ENCODE measurements at regions not wholly inside any gene's neighbourhood (a gene's known extent, or its start where the extent isn't known, plus 50 kb on each side); places are given as distances from the start of the nearest gene placed in this dataset.

GRCh38 chr5:166163996-166164610, 2127.3 kb upstream of the WWC1 start:
- H2AFZ ChIP-seq (ENCODE audit: low read depth, low read length, severe bottlenecking): no peak overlapping the region
- H3K36me3 ChIP-seq (ENCODE audit: low read length): no peaks in the 10 kb centered on the region
- H4K20me1 ChIP-seq (ENCODE audit: low read depth, low read length): no peaks in the 10 kb centered on the region
- no peak overlapping the region for H3K4me2 ChIP-seq (ENCODE audit: low read depth, low read length, poor library complexity, severe bottlenecking)
- no peaks in the 10 kb centered on the region for H3K9me3 ChIP-seq (ENCODE audit: insufficient read depth, low read length)
- H3F3A ChIP-seq (ENCODE audit: insufficient read depth): no peaks in the 10 kb centered on the region
- H3K9ac ChIP-seq (ENCODE audit: low read length): no peak overlapping the region
- no peaks in the 10 kb centered on the region for H3K79me2 ChIP-seq (ENCODE audit: insufficient read depth, low read length)
- H3K4me3 ChIP-seq (ENCODE audit: insufficient read depth, low read length, poor library complexity, severe bottlenecking): no peak overlapping the region
- no peak overlapping the region for H3K27ac ChIP-seq (ENCODE audit: low read depth, low read length)
- H3K9me2 ChIP-seq (replicated peaks; ENCODE audit: insufficient read depth, low read length): no peaks in the 10 kb centered on the region
- no peak for TF ChIP-seq EZH2phosphoT487 (conservative IDR thresholded peaks at IDR 0.05; ENCODE audit: low read length)
- TF ChIP-seq CTCF (IDR thresholded peaks at IDR 0.05; ENCODE audit: insufficient read depth, low read length, poor library complexity, severe bottlenecking): no peak
- H3K27me3 ChIP-seq (ENCODE audit: low read length): no peaks in the 10 kb centered on the region

GRCh38 chr5:166165596-166165995, 2125.8 kb upstream of the WWC1 start:
- TF ChIP-seq EZH2phosphoT487 (conservative IDR thresholded peaks at IDR 0.05; ENCODE audit: low read length) (no peak), CTCF (IDR thresholded peaks at IDR 0.05; ENCODE audit: insufficient read depth, low read length, poor library complexity, severe bottlenecking) (no peak)
- Histone ChIP-seq H3K27ac (ENCODE audit: low read depth, low read length) (no peak overlapping the region), H3K4me2 (ENCODE audit: low read depth, low read length, poor library complexity, severe bottlenecking) (no peak overlapping the region)

GRCh38 chr5:166166071-166166470, 2125.4 kb upstream of the WWC1 start:
- TF ChIP-seq EZH2phosphoT487 (conservative IDR thresholded peaks at IDR 0.05; ENCODE audit: low read length): no peak
- no peak for TF ChIP-seq CTCF (IDR thresholded peaks at IDR 0.05; ENCODE audit: insufficient read depth, low read length, poor library complexity, severe bottlenecking)
- Histone ChIP-seq H3K9me2 (replicated peaks; ENCODE audit: insufficient read depth, low read length) (no peaks in the 10 kb centered on the region), H4K20me1 (ENCODE audit: low read depth, low read length) (no peaks in the 10 kb centered on the region), H3K79me2 (ENCODE audit: insufficient read depth, low read length) (no peaks in the 10 kb centered on the region), H3K4me2 (ENCODE audit: low read depth, low read length, poor library complexity, severe bottlenecking) (no peak overlapping the region), H3K9ac (ENCODE audit: low read length) (no peak overlapping the region), H2AFZ (ENCODE audit: low read depth, low read length, severe bottlenecking) (no peak overlapping the region), H3K4me3 (ENCODE audit: insufficient read depth, low read length, poor library complexity, severe bottlenecking) (no peak overlapping the region), H3F3A (ENCODE audit: insufficient read depth) (no peaks in the 10 kb centered on the region), H3K27me3 (ENCODE audit: low read length) (no peaks in the 10 kb centered on the region), H3K36me3 (ENCODE audit: low read length) (no peaks in the 10 kb centered on the region), H3K9me3 (ENCODE audit: insufficient read depth, low read length) (no peaks in the 10 kb centered on the region), H3K27ac (ENCODE audit: low read depth, low read length) (no peak overlapping the region)

More at GRCh38 chr5:166165596-166165995, 2125.8 kb upstream of the WWC1 start:
- no peak overlapping the region for H3K9ac ChIP-seq (ENCODE audit: low read length)
- H3F3A ChIP-seq (ENCODE audit: insufficient read depth): no peaks in the 10 kb centered on the region
- no peaks in the 10 kb centered on the region for H3K9me3 ChIP-seq (ENCODE audit: insufficient read depth, low read length)
- H4K20me1 ChIP-seq (ENCODE audit: low read depth, low read length): no peaks in the 10 kb centered on the region
- H3K4me3 ChIP-seq (ENCODE audit: insufficient read depth, low read length, poor library complexity, severe bottlenecking): no peak overlapping the region
- H3K27me3 ChIP-seq (ENCODE audit: low read length): no peaks in the 10 kb centered on the region
- no peaks in the 10 kb centered on the region for H3K9me2 ChIP-seq (replicated peaks; ENCODE audit: insufficient read depth, low read length)
- no peak overlapping the region for H2AFZ ChIP-seq (ENCODE audit: low read depth, low read length, severe bottlenecking)
- H3K36me3 ChIP-seq (ENCODE audit: low read length): no peaks in the 10 kb centered on the region
- no peaks in the 10 kb centered on the region for H3K79me2 ChIP-seq (ENCODE audit: insufficient read depth, low read length)

Measured in SU-DHL-6 (cell line).